GM23248 (cell line): ENCODE measurements at regions not wholly inside any gene's neighbourhood (a gene's known extent, or its start where the extent isn't known, plus 50 kb on each side); places are given as distances from the start of the nearest gene placed in this dataset.

ENCODE experiments used
- EZH2 ChIP-seq: fragments of 200-600 bp; sonication (generic); IDR thresholded peaks from 2 replicates; pipeline ENCODE4 v1.6.1; 2018; ENCODE audit warnings: antibody characterized with exemption, mild to moderate bottlenecking; ENCODE audit not compliant: insufficient read depth, poor library complexity, severe bottlenecking
- EZH2phosphoT487 ChIP-seq: fragments of 200-600 bp; sonication (generic); IDR thresholded peaks from 2 replicates; pipeline ENCODE4 v1.6.1; 2018; ENCODE audit warnings: antibody characterized with exemption, moderate library complexity, mild to moderate bottlenecking, low read depth; ENCODE audit not compliant: insufficient read depth

DNA sequence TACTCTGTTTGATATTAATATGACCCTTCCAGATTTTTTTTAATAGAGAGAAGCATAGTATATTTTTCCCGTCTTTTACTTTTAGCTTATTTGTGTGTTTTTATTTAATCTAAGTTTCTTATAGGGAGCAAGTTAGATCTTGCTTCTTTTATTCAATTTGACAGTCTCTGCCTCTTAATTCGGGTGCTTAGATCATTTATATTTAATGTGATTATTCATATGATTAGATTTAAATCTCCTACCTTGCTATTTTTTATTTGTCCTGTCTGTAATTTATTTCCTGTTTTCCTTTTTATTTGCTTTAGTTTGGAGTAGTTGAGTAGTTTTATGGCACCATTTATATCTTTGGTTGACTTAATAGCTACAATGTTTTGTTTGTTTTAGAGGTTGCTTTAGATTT is 66.1 kb downstream of the GJD2 start:
- no peak for TF ChIP-seq EZH2
- no peak for TF ChIP-seq EZH2phosphoT487
